Hepatocyte (in vitro differentiated cells): ENCODE measurements at regions not wholly inside any gene's neighbourhood (a gene's known extent, or its start where the extent isn't known, plus 50 kb on each side); places are given as distances from the start of the nearest gene placed in this dataset.

Experiments
- CTCF ChIP-seq: fragments of 200-600 bp; sonication (generic); IDR thresholded peaks from 2 replicates; pipeline ENCODE4 v1.5.1; 2016; ENCODE audit warnings: antibody characterized with exemption, mild to moderate bottlenecking; ENCODE audit not compliant: poor library complexity
- EZH2 ChIP-seq: fragments of 200-600 bp; sonication (generic); IDR thresholded peaks from 2 replicates; pipeline ENCODE4 v1.6.1; 2016; ENCODE audit warnings: antibody characterized with exemption, mild to moderate bottlenecking, borderline replicate concordance
- EZH2phosphoT487 ChIP-seq: fragments of 200-600 bp; sonication (generic); IDR thresholded peaks from one replicate; pipeline ENCODE4 v1.6.1; 2018; ENCODE audit warnings: antibody characterized with exemption, mild to moderate bottlenecking, low read depth, moderate library complexity; ENCODE audit not compliant: unreplicated experiment, severe bottlenecking

GRCh38 chr4:156495836-156496235 lies 475.8 kb downstream of the PDGFC start:
- TF ChIP-seq EZH2phosphoT487 = no peak
- no peak for TF ChIP-seq CTCF
- TF ChIP-seq EZH2 = no peak
